ENCODE measurements at regions not wholly inside any gene's neighbourhood (a gene's known extent, or its start where the extent isn't known, plus 50 kb on each side); places are given as distances from the start of the nearest gene placed in this dataset.

DNA sequence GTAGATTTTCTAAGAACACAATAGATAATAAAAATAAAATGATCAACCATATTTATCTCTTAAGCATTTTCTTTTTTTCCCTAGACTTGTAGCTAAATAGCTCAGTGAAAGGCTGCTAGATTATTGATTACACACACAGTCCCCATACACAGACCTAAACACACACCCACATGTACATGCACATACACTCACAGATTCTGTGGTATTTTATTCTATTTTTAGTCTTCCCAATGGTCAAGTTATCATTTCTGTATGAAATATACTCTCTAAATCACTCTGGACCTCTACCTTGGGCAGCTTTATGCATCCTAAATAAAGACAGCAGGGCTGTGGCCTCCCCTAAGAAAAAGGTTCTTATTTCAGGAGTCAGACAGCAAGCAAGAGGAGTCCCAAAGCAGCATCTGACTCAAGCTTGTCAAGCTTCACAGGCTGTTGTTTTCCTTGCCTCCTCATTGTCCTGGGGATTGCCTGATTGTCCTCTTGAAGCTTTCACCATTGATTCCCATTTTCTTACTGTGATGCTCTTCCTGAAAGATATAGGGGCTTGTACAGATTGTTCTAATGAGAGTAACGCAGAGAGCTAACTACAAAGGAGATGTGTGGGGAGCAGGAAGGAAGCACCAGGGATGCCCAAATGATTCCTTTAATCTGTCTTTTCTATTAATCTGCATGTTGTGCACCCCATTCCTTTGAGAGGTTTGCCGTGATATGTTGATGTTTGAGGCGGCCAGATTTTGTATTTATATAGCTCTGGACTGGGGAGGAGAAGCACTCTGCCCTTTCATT lies 986.5 kb downstream of the PCDH17 start:
- Histone ChIP-seq H3K27me3 (ENCODE audit: control insufficient read depth, low read length) (no peaks in the 10 kb centered on the region), H3K9me2 (replicated peaks; ENCODE audit: control insufficient read depth, low read length) (no peaks in the 10 kb centered on the region), H3F3A (ENCODE audit: control insufficient read depth, insufficient read depth) (no peaks in the 10 kb centered on the region), H4K20me1 (ENCODE audit: control insufficient read depth, insufficient read depth, low read depth, low read length) (no peaks in the 10 kb centered on the region), H3K36me3 (ENCODE audit: control insufficient read depth, low read length) (no peaks in the 10 kb centered on the region), H3K27ac (ENCODE audit: low read depth, low read length) (no peak overlapping the region), H3K79me2 (ENCODE audit: control insufficient read depth, low read length) (no peaks in the 10 kb centered on the region), H3K4me2 (ENCODE audit: low read length) (no peak overlapping the region), H3K4me1 (ENCODE audit: control insufficient read depth, low read length) (no peaks in the 10 kb centered on the region), H3K4me3 (ENCODE audit: low read length) (no peak overlapping the region), H3K9me3 (ENCODE audit: control insufficient read depth, insufficient read depth, low read length) (no peaks in the 10 kb centered on the region)
- TF ChIP-seq, protein P1, sequence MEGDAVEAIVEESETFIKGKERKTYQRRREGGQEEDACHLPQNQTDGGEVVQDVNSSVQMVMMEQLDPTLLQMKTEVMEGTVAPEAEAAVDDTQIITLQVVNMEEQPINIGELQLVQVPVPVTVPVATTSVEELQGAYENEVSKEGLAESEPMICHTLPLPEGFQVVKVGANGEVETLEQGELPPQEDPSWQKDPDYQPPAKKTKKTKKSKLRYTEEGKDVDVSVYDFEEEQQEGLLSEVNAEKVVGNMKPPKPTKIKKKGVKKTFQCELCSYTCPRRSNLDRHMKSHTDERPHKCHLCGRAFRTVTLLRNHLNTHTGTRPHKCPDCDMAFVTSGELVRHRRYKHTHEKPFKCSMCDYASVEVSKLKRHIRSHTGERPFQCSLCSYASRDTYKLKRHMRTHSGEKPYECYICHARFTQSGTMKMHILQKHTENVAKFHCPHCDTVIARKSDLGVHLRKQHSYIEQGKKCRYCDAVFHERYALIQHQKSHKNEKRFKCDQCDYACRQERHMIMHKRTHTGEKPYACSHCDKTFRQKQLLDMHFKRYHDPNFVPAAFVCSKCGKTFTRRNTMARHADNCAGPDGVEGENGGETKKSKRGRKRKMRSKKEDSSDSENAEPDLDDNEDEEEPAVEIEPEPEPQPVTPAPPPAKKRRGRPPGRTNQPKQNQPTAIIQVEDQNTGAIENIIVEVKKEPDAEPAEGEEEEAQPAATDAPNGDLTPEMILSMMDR (IDR thresholded peaks at IDR 0.05; ENCODE audit: low read depth, low read length, poor library complexity, severe bottlenecking), result no peak
- no peak for TF ChIP-seq EZH2phosphoT487 (IDR thresholded peaks at IDR 0.05; ENCODE audit: borderline replicate concordance, low read length)

DNA sequence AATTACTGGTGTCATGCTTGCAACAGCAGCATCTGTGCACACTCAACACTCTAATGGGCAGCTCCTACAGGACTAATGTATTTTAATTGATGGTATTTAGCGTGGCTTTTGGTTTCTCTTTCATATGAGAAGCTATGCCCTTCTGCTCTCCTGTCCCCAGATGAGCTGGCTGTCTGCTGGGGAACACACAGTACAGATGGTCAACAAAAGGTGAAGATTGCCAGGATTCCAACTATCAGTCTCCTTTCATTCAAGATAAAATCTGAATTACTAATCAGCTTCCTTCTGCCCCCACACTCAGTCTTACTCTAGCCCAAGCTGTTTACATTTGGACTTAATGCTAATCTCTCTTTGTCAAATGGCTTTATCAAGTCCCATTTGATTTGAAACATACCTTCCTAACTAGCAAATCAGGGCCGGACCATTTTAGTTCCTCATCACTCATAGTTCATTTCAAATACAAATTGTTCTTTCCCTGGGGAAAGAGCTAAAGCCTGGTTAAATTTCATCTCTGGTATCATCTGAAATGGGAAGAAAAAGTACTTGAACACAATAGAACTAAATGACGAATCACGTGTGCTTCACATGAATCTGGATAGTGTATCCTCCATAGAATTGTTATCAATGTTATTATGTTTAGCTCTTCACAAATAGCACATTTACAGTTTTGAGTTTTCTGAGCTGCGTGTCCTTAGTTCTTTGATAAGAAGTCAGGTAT lies 988.0 kb downstream of the PCDH17 start:
- Histone ChIP-seq H3K27me3 (ENCODE audit: control insufficient read depth, low read length) (no peaks in the 10 kb centered on the region), H3K4me2 (ENCODE audit: low read length) (no peak overlapping the region), H3K27ac (ENCODE audit: low read depth, low read length) (no peak overlapping the region), H4K20me1 (ENCODE audit: control insufficient read depth, insufficient read depth, low read depth, low read length) (no peaks in the 10 kb centered on the region), H3K4me3 (ENCODE audit: low read length) (no peak overlapping the region), H3K4me1 (ENCODE audit: control insufficient read depth, low read length) (no peaks in the 10 kb centered on the region), H3K9me3 (ENCODE audit: control insufficient read depth, insufficient read depth, low read length) (no peaks in the 10 kb centered on the region), H3K36me3 (ENCODE audit: control insufficient read depth, low read length) (no peaks in the 10 kb centered on the region), H3F3A (ENCODE audit: control insufficient read depth, insufficient read depth) (no peaks in the 10 kb centered on the region), H3K79me2 (ENCODE audit: control insufficient read depth, low read length) (no peaks in the 10 kb centered on the region), H3K9me2 (replicated peaks; ENCODE audit: control insufficient read depth, low read length) (no peaks in the 10 kb centered on the region)
- TF ChIP-seq EZH2phosphoT487 (IDR thresholded peaks at IDR 0.05; ENCODE audit: borderline replicate concordance, low read length), result no peak
- TF ChIP-seq, protein P1 (IDR thresholded peaks at IDR 0.05; ENCODE audit: low read depth, low read length, poor library complexity, severe bottlenecking), result no peak

DNA sequence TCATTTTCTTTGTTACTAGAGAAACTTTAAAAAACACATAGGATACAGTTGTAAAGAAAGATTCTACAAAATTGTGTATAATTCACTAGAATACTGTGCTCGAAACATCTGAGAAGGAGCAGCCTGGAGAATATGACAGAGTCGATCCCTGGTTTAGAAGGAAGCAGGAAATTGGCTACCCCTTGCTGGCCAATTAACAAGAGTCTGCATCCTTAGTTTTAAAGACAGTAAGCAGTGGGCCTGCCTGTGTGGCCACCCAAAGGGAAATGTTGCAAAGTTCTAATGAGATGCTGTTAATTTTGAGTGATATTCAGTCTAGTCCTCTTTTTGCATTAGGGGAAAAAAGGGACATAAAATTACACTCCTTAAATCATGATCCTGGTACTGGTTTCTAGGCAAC lies 988.6 kb downstream of the PCDH17 start:
- Histone ChIP-seq H3K4me3 (ENCODE audit: low read length) (no peak overlapping the region), H3K27me3 (ENCODE audit: control insufficient read depth, low read length) (no peaks in the 10 kb centered on the region), H3K36me3 (ENCODE audit: control insufficient read depth, low read length) (no peaks in the 10 kb centered on the region), H3K27ac (ENCODE audit: low read depth, low read length) (no peak overlapping the region), H3K79me2 (ENCODE audit: control insufficient read depth, low read length) (no peaks in the 10 kb centered on the region), H3F3A (ENCODE audit: control insufficient read depth, insufficient read depth) (no peaks in the 10 kb centered on the region), H3K4me2 (ENCODE audit: low read length) (no peak overlapping the region), H3K9me2 (replicated peaks; ENCODE audit: control insufficient read depth, low read length) (no peaks in the 10 kb centered on the region), H3K9me3 (ENCODE audit: control insufficient read depth, insufficient read depth, low read length) (peaks cover 1% of the 10 kb centered on the region; the same call in 1 of the 2 replicates), H3K4me1 (ENCODE audit: control insufficient read depth, low read length) (no peaks in the 10 kb centered on the region), H4K20me1 (ENCODE audit: control insufficient read depth, insufficient read depth, low read depth, low read length) (no peaks in the 10 kb centered on the region)
- TF ChIP-seq EZH2phosphoT487 (IDR thresholded peaks at IDR 0.05; ENCODE audit: borderline replicate concordance, low read length), result no peak
- TF ChIP-seq, protein P1 (IDR thresholded peaks at IDR 0.05; ENCODE audit: low read depth, low read length, poor library complexity, severe bottlenecking), result no peak

All from DOHH2 (cell line).